ENCODE measurements at regions not wholly inside any gene's neighbourhood (a gene's known extent, or its start where the extent isn't known, plus 50 kb on each side); places are given as distances from the start of the nearest gene placed in this dataset.

- DNase-seq (ENCODE audit: low read depth): no peak
Observed at GRCh38 chr16:81185416-81185815, 53.1 kb upstream of the BCO1 start.

GRCh38 chr16:81181013-81181720 is 57.3 kb upstream of the BCO1 start:
- peak; percentile 97 for DNase-seq (ENCODE audit: low read depth)

DNA sequence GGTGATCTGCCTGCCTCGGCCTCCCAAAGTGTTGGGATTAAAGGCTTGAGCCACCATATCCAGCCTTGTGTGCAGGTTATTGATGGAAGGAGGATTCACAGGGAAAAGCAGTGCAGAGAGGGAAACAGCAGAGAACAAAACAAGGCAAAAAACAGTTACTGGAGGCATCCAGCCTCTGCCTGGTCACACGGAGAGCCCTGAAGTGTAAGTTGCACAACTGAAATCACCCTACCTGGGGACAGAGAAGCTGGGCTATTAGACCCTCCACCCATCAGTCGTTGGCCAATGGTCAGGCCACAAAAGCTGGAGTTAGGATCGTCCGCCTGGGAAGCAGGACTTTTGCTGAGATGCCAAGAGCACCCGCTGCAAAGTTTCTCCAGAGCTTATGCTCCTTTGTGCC is 57.9 kb upstream of the BCO1 start:
- DNase-seq (ENCODE audit: low read depth): no peak

GRCh38 chr16:81179219-81179618 is 59.3 kb upstream of the BCO1 start:
- no peak for DNase-seq (ENCODE audit: low read depth)

DNA sequence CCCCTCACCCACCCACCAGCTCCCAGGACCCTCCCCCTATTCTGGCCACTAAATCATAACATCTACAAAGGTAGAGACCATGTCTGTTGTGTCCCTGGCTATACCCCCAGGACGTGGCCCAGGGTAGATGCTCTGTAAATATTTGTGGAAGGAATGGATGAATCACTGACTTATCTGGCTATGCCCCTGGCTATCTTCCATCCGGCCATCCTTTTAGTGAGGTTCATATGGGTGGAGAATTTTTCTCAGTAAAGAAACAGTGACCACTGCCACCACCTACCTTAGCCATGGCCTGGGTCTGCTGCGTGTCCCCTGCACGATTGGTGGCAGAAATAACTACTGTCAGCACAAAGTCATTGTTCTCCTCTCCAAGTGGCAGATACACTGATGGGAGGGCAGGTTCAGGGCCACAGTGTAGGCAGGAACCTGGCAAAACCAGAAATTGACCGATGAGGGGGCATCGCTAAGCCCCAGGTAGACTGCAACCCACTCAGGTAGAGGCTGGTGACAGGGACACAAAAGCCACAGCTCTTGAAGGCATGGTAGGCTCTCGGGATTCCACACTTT is 63.1 kb upstream of the BCO1 start:
- DNase-seq (ENCODE audit: low read depth): peak; percentile 32

DNA sequence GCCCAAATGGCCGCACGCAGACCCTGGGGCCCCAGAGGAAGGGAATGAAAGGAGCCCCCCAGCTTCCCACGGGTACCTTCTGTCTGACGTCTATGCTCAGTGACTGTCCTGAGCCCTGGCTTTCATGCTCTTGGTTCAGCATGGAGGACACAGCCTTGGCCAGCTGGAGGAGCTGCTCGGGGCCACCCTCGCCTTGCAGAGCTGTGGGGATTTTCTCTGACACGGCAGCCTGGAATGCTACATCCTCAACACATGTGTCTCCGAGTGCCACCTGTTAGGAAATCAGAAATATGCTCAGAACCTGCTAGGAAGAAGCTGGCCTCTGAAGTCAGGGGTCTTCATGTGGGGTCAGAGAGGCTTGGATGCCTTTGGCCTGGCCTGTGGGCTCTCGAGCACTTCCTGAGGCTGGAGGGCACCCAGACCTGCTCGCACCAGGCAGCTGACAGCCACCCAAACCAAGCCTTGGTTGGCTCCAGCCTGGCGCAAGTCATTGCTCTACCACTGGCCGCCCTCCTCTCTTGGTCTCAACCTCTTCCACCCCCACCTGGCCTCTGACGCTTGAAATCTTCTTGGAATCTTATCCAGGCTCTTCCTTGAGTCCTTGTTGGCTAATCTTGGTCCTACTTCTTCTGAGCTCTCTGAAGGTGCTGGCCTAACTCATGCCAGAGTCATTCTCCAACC is 63.7 kb upstream of the BCO1 start:
- DNase-seq (ENCODE audit: low read depth): no peak

DNA sequence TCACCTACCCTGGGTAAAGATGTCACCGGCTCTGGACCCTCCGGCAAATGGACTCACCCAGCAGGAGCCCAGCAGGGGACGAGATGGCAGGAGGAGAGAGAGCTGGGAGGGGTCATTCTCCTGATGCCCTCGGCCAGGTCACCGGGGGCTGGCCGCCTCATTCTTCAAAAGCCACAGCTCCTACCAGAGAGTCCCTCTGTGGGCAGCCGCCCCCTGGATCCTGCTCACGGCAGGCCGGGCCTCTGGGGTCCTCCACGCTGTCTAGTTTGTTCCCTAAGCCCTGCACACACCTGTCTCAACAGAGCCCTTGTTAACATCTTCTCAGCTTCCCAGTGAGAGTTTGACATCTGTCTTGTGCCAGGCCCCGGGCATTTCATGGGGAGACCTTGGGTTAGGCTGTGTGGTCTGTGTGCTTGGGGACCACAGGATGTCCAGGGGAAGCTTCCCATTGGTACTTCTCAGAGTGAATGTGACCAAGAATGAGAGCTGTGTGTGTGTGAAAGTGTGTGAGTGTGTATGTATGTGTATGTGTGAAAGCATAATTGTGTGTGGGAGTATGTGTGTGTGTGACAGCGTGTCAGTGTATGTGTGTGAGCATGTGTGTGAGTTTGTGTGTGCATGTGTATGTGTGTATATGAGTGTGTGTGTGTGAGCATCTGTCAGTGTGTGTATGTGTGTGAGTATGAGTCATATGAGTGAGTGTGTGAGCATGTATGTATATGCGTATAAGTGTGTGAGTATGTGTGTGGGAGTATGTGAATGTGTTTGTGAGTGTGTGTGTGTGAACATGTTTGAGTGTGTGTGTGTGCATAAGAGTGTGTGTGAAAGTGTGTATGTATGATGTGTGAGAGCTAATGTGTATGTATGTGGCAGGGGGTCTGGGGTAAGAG is 65.5 kb upstream of the BCO1 start:
- DNase-seq (ENCODE audit: low read depth): no peak

DNA sequence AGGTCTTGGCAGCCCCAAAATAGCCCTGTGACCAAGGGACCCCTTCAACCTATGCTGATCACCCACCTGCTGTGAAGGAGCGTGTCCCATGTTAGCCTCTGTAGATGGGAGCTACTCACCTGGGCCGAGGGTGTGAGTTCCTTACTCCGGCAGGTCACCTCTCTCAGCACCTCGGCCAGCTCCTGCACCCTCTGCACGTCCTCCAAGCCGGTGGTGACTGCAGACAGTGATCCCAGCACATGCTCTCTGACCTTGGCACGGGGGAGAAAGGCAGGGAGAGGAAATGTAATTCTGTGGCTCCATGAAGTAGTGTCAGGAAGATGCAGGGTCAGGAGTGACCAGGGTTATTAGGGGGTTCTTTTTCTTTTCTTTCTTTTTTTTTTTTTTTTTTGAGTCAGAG is 67.7 kb upstream of the BCO1 start:
- DNase-seq (ENCODE audit: low read depth): no peak

GRCh38 chr16:81168406-81168805 is 70.1 kb upstream of the BCO1 start:
- no peak for DNase-seq (ENCODE audit: low read depth)

GRCh38 chr16:81167851-81168250 is 70.6 kb upstream of the BCO1 start:
- no peak for DNase-seq (ENCODE audit: low read depth)

- no peak for DNase-seq (ENCODE audit: low read depth)
Observed at GRCh38 chr16:81166417-81167300, 70.5 kb upstream of the GCSH start.

DNA sequence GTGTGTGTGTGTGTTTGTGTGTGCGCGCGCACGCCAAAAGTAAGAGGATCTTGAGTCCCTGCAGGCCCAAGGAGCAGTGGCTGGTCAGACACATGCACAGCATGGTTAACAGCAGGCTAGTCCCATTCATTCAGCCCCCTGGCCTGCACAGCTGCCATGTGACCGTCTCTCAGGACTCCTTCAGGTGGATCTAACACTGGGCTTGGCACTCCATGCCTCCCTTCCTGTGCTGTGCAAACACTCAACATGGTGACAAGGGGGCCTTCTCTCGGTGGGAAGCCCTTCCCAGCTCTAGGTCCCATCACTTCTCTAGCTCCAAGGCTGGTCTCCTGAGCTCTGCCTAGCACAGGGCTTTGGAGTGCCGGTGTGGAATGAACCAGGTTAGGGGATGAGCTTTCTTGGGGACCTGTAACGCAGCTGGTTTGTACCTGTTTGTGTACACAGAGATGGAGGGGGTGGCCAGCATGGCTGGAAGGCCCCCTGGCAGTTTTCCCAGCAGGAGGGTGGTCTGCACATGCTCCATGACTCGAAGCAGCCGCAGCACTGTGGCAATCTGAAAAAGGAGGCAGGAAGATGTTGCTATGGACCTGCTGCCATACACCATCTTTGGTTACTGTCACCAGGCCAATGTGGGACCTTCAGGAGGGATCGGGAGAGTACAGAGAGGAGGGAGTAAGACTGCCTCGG is 69.4 kb upstream of the GCSH start:
- no peak for DNase-seq (ENCODE audit: low read depth)

- DNase-seq (ENCODE audit: low read depth): no peak
Observed at GRCh38 chr16:81164958-81165357, 68.8 kb upstream of the GCSH start.

- no peak for DNase-seq (ENCODE audit: low read depth)
Observed at GRCh38 chr16:81164481-81164880, 68.3 kb upstream of the GCSH start.

DNA sequence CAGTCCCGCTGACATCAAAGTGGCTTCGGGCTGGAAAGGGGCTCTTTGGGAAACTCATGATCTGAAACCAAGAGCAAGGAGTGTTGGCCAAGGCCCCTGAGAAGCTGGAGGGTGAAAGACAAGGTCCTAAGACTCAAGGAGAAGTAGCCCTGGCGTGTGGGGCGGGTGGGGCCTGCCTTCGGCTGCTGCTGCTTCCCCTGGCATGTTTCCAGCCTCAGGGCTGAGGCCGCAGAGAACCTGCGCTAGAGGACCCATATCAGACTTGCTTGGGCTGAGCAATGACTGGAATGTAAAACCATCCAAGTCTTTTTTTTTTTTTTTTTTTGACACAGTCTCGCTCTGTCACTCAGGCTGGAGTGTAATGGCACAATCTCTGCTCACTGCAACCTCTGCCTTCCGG is 67.5 kb upstream of the GCSH start:
- DNase-seq (ENCODE audit: low read depth): no peak

DNA sequence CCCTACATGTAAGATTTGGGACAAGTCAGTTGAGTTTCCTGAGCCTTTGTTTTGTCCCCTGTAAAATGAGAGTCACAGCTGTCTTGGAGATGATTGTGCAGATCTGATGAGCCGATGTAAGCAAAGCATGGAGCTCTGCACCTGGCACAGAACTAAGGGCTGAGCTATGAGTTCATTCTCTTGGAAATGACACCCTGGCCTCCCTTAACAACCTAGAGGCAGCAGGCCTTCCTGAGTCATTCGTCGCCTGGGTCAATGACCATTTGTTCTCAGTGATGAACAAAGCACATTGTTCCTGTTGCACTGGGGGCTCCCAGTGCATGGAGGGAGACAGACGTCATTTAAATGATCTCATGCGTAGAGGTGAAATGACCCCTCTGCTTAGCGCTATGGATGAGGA is 62.8 kb upstream of the GCSH start:
- DNase-seq (ENCODE audit: low read depth): no peak

DNA sequence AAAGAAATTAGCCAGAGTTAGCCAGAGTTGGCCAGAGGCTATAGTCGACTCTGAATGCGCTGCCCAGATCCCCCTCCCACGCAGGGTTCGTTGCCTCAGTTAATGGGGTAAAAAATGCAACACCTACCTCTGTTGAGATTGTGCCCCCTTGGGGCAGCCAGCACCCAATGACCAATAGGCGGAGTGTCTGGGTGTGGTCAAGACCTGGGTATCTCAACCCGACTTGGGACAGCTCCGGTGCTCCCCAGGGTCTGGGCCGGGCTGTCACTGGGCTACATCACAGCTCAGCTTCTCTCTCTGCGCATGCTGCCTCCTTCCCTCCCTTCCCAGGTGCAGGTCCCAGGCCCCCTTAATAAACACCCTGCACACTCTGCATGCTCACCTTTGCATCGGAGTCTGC is 59.6 kb upstream of the GCSH start:
- DNase-seq (ENCODE audit: low read depth): no peak

DNA sequence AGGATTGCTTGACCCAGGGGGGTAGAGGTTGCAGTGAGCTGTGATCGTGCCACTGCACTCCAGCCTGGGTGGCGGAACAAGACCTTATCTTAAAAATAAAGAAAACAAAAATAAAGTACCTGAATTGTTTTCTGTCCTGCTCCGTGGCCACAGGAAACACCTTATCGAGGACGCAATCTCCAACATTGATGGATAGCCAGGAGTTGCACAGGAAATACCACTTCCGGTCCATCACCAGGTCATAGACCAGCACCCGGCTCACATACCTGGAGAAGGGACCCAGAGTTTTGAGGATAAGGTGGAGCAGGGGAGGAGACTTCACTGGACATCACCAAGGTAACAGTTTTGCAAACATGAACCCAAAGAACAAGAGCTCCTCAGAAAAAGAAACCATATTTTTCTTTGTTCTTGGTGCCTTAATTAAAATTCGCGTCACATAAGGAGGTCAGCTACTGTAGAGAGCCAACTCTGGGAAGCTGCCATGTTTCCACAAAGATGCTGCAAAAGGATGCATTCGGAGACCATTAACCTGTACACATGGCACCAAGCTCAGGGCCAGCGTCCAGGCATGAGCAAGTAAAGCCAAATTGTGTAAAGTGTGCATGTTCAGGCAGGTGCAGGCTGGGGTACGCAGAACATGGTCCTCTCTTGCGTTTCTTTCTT is 55.6 kb upstream of the GCSH start:
- DNase-seq (ENCODE audit: low read depth): no peak

- DNase-seq (ENCODE audit: low read depth): no peak
Observed at GRCh38 chr16:81149614-81150013, 53.4 kb upstream of the GCSH start.

- no peak for DNase-seq (ENCODE audit: low read depth)
Observed at GRCh38 chr16:81148277-81148676, 52.1 kb upstream of the GCSH start.
